IMR-90 (cell line): ENCODE measurements at regions not wholly inside any gene's neighbourhood (a gene's known extent, or its start where the extent isn't known, plus 50 kb on each side); places are given as distances from the start of the nearest gene placed in this dataset.

ENCODE experiments used
- ATAC-seq: fragments of 200-7000 bp; cut with Tn5 transposase; 2 replicates; pipeline ENCODE4 v1.9.1; 2020; ENCODE audit warnings: low read depth, mild to moderate bottlenecking, moderate library complexity
- BruUV-seq: library from RNA; stranded (reverse); fragments of 400-500 nt; replicated peaks from 2 replicates; lab custom pipeline; 2021; lab: Mats Ljungman, UMichigan
- CTCF ChIA-PET: fragments of 300-600 bp; formaldehyde crosslinking; extraction: SDS; loops from one replicate; lab custom pipeline; 2021; ENCODE audit warnings: antibody characterized with exemption; lab: Yijun Ruan, JAX
- POLR2A ChIA-PET: fragments of 300-600 bp; sonication (Branson Sonifier 250); formaldehyde crosslinking; loops from one replicate; lab custom pipeline; 2022; ENCODE audit warnings: antibody characterized with exemption; ENCODE audit not compliant: unreplicated experiment; lab: Charles Lee
- DNase-seq: peaks from one replicate; pipeline ENCODE4 v3.0.0; 2013
- H2AFZ ChIP-seq: replicated peaks from 2 replicates; pipeline ENCODE3; 2013; ENCODE audit warnings: low read length, mild to moderate bottlenecking; ENCODE audit not compliant: poor library complexity
- H2AK5ac ChIP-seq: 2 replicates; pipeline ENCODE4 v1.6.1; 2013; ENCODE audit warnings: low read depth, low read length, inconsistent platforms
- H2AK9ac ChIP-seq: replicated peaks from 2 replicates; pipeline ENCODE3; 2013; ENCODE audit warnings: mild to moderate bottlenecking, low read depth, low read length, moderate library complexity; ENCODE audit not compliant: poor library complexity
- H2BK120ac ChIP-seq: 2 replicates; pipeline ENCODE4 v1.6.1; 2013; ENCODE audit warnings: low read depth, low read length, inconsistent platforms
- H2BK15ac ChIP-seq: 3 replicates; pipeline ENCODE4 v1.6.1; 2013; ENCODE audit warnings: low read depth, low read length, inconsistent platforms
- H2BK20ac ChIP-seq: 2 replicates; pipeline ENCODE4 v1.6.1; 2013; ENCODE audit warnings: low read depth, mild to moderate bottlenecking, inconsistent platforms, low read length, moderate library complexity
- H2BK5ac ChIP-seq: 2 replicates; pipeline ENCODE4 v1.6.1; 2013; ENCODE audit warnings: mild to moderate bottlenecking, low read depth, low read length, inconsistent platforms; ENCODE audit not compliant: poor library complexity, severe bottlenecking
- H3K14ac ChIP-seq: replicated peaks from 2 replicates; pipeline ENCODE4 v1.6.1; 2013; ENCODE audit warnings: low read depth, low read length, inconsistent platforms
- H3K18ac ChIP-seq: 2 replicates; pipeline ENCODE4 v1.6.1; 2013; ENCODE audit warnings: low read depth, low read length, control low read depth
- H3K23ac ChIP-seq: 2 replicates; pipeline ENCODE4 v1.6.1; 2013; ENCODE audit warnings: low read depth, low read length, inconsistent platforms
- H3K27ac ChIP-seq: 2 replicates; pipeline ENCODE4 v1.5.1; 2013; ENCODE audit warnings: mild to moderate bottlenecking, control low read depth, low read length; ENCODE audit not compliant: insufficient read depth
- H3K27me3 ChIP-seq: 2 replicates; pipeline ENCODE4 v1.6.1; 2013; ENCODE audit warnings: low read length; ENCODE audit not compliant: control insufficient read depth, insufficient read depth
- H3K36me3 ChIP-seq: 2 replicates; pipeline ENCODE4 v1.6.1; 2013; ENCODE audit warnings: low read length, mixed read lengths; ENCODE audit not compliant: control insufficient read depth, insufficient read depth
- H3K4ac ChIP-seq: 2 replicates; pipeline ENCODE4 v1.6.1; 2013; ENCODE audit warnings: low read depth, low read length, inconsistent platforms
- H3K4me1 ChIP-seq: 2 replicates; pipeline ENCODE4 v1.6.1; 2013; ENCODE audit warnings: low read length, mixed read lengths; ENCODE audit not compliant: control insufficient read depth, insufficient read depth
- H3K4me2 ChIP-seq: 2 replicates; pipeline ENCODE4 v1.6.1; 2013; ENCODE audit warnings: low read depth, mild to moderate bottlenecking, control low read depth, low read length, moderate library complexity
- H3K4me3 ChIP-seq: 2 replicates; pipeline ENCODE4 v1.5.1; 2013; ENCODE audit warnings: low read depth, mild to moderate bottlenecking, control low read depth, low read length, moderate library complexity; ENCODE audit not compliant: insufficient read depth
- H3K56ac ChIP-seq: 2 replicates; pipeline ENCODE4 v1.6.1; 2013; ENCODE audit warnings: low read length, inconsistent platforms; ENCODE audit not compliant: insufficient read depth; ENCODE audit errors: extremely low read depth
- H3K79me1 ChIP-seq, 2 experiments: 2 replicates each; pipeline ENCODE4 v1.6.1; 2013; ENCODE audit warnings: low read length in 2 of 2, inconsistent platforms in 1 of 2, low read depth in 1 of 2
- H3K9ac ChIP-seq: 2 replicates; pipeline ENCODE4 v1.6.1; 2013; ENCODE audit warnings: low read depth, low read length, control low read depth
- H3K9me1 ChIP-seq: 2 replicates; pipeline ENCODE4 v1.6.1; 2013; ENCODE audit warnings: low read length, inconsistent platforms; ENCODE audit not compliant: insufficient read depth
- H3K9me3 ChIP-seq: 2 replicates; pipeline ENCODE4 v1.6.1; 2013; ENCODE audit warnings: low read length; ENCODE audit not compliant: control insufficient read depth, insufficient read depth
- H4K20me1 ChIP-seq: 2 replicates; pipeline ENCODE4 v1.6.1; 2013; ENCODE audit warnings: low read length, inconsistent platforms; ENCODE audit not compliant: insufficient read depth
- H4K5ac ChIP-seq: 2 replicates; pipeline ENCODE4 v1.6.1; 2013; ENCODE audit warnings: mild to moderate bottlenecking, low read depth, low read length, control low read depth
- H4K8ac ChIP-seq, 2 experiments: 2 replicates each; pipeline ENCODE4 v1.6.1; 2013; ENCODE audit warnings: low read depth in 2 of 2, low read length in 2 of 2, control low read depth in 1 of 2, inconsistent platforms in 1 of 2
- H4K91ac ChIP-seq: 2 replicates; pipeline ENCODE4 v1.6.1; 2013; ENCODE audit warnings: low read depth, low read length, inconsistent platforms; ENCODE audit not compliant: insufficient read depth
- BHLHE40 ChIP-seq: fragments of 150-350 bp; IDR thresholded peaks from 2 replicates; pipeline ENCODE4 v1.6.1; 2016; ENCODE audit warnings: mild to moderate bottlenecking, low read depth, low read length
- CHD1 ChIP-seq: IDR thresholded peaks from 2 replicates; pipeline ENCODE4 v1.6.1; 2012; ENCODE audit warnings: low read depth, low read length, improper control_type of control experiment
- MAZ ChIP-seq: IDR thresholded peaks from 2 replicates; pipeline ENCODE4 v1.6.1; 2012; ENCODE audit warnings: low read depth, mild to moderate bottlenecking, low read length, improper control_type of control experiment, moderate library complexity, borderline replicate concordance
- MXI1 ChIP-seq: IDR thresholded peaks from 2 replicates; pipeline ENCODE4 v1.6.1; 2012; ENCODE audit warnings: low read depth, mild to moderate bottlenecking, low read length, moderate library complexity, borderline replicate concordance
- SMC3 ChIP-seq: fragments of 150-350 bp; IDR thresholded peaks from 2 replicates; pipeline ENCODE4 v1.6.1; 2016; ENCODE audit warnings: low read depth, mild to moderate bottlenecking, antibody characterized with exemption, low read length, moderate library complexity
- WGBS, 2 experiments: methylation state at CpG; one replicate each; pipeline versions ENCODE4 v1.1.5 to v1.1.7; 2013; ENCODE audit warnings: missing lambda C conversion rate in 2 of 2; ENCODE audit not compliant: insufficient read length in 1 of 2; ENCODE audit errors: extremely low coverage in 2 of 2; 5-methylcytosine and 5-hydroxymethylcytosine counted together
- dilution Hi-C: fragments of 300-500 bp; cut with HindIII; formaldehyde crosslinking; loops from one replicate; pipeline ENCODE4 v1.14.3; 2018; ENCODE audit warnings: low sequenced_read_pairs; ENCODE audit not compliant: unreplicated experiment
- in situ Hi-C: fragments of 300-500 bp; cut with MboI; formaldehyde crosslinking; loops from 3 replicates; pipeline ENCODE4 v1.14.3; 2019; ENCODE audit warnings: low sequenced_read_pairs, inconsistent platforms, mixed read lengths
- intact Hi-C: fragments of 100-400 bp; cut with micrococcal nuclease; formaldehyde crosslinking; loops from 2 replicates; pipeline ENCODE4 v1.10.0; 2022
- TF ChIP-seq, protein P1 (sequence below): conservative IDR thresholded peaks from 2 replicates; pipeline ENCODE4 v1.5.1; 2012; ENCODE audit warnings: mild to moderate bottlenecking, low read depth, low read length, improper control_type of control experiment

DNA sequence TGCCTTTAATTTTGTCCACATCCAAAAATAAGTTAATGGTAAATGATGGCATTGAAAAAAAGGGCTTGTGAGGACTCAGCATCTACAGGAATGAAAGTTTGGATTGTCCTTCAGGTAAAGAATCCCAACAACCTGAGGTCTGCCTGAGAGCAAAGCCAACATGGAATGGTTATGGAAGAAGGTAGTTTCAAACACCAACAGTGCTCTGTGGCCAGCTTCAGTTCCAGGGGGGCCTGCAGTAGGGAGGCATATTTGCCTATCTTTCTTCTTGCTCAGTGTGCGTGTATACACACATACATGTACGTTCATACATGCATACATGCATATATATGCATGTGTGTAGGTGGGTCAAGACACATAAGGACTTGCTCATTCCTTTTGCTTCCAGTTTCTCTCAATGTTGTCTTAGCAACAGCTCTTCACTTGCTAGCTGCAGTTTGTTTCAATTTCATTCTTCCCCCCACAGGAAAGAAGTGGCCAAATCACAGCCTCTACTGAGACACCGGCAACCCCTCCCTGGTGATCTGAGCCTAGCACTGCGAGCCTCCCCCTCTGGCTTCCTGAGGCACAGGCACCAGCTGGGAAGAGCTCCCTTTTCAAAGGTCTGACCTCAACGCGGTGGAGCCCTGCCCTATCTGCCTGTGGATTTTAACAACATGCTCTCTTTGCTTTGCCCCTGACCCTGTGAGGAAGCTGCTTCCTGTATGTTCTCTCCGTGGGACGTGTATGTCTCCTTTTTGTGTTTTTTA is 146.2 kb downstream of the KLF13 start:
- Histone ChIP-seq H3K4me2 (peak overlapping the region; percentile 47), H3K18ac (peak overlapping the region; percentile 61), H4K5ac (peak overlapping the region; percentile 16; the same call in 1 of the 2 replicates), H3K9me3 (no peaks in the 10 kb centered on the region), H2BK15ac (peak overlapping the region; percentile 89; the same call in 2 of the 3 replicates), H3K4ac (peak overlapping the region; percentile 75), H2BK5ac (peak overlapping the region; percentile 25), H2BK20ac (peak overlapping the region; percentile 79), H3K27me3 (no peaks in the 10 kb centered on the region), H2AK9ac (no peak overlapping the region), H2BK120ac (peak overlapping the region; percentile 75), H3K23ac (peak overlapping the region; percentile 55; the same call in 1 of the 2 replicates), H4K20me1 (peaks cover 4% of the 10 kb centered on the region; the same call in 1 of the 2 replicates), H3K14ac (peak overlapping the region; percentile 31), H3K9ac (0 out of 2 replicates have a peak overlapping the region, but pooled peaks have one; percentile 7), H3K4me1 (peaks cover 14% of the 10 kb centered on the region), H3K79me1 (no peaks in the 10 kb centered on the region), H3K36me3 (no peaks in the 10 kb centered on the region), H4K8ac (peak overlapping the region; percentile 71 to 82), H3K27ac (peak overlapping the region; percentile 39), H3K9me1 (peaks cover 19% of the 10 kb centered on the region), H2AFZ (peak overlapping the region; percentile 78), H2AK5ac (peak overlapping the region; percentile 79), H3K4me3 (no peak overlapping the region), H4K91ac (peak overlapping the region; percentile 90), H3K56ac (no peak overlapping the region)
- dilution Hi-C loops (no loop called here), intact Hi-C loops (loop anchor here (5.0 kb wide), 2 partner anchors 106 to 146 kb away; partner anchors contain the start of gene KLF13), in situ Hi-C loops (no loop called here)
- BruUV-seq = no TSS peak
- peak; percentile 43 for ATAC-seq
- ChIA-PET POLR2A (no interaction called here), CTCF (interaction anchor here (0.5 to 2.5 kb wide), 4 partner anchors 9 to 37 kb away, joined by 6 to 13 read pairs (median 6); no protein-coding TSS in a partner anchor)
- 8% methylated on average over 2 of the region's 8 CpGs; no CpG with 5 or more reads in 1 of the 2 experiments for WGBS, 2 experiments
- no peak for TF ChIP-seq CHD1
- TF ChIP-seq MXI1 = no peak
- TF ChIP-seq BHLHE40 = no peak
- TF ChIP-seq SMC3 = no peak
- TF ChIP-seq MAZ = no peak
- TF ChIP-seq, protein P1, sequence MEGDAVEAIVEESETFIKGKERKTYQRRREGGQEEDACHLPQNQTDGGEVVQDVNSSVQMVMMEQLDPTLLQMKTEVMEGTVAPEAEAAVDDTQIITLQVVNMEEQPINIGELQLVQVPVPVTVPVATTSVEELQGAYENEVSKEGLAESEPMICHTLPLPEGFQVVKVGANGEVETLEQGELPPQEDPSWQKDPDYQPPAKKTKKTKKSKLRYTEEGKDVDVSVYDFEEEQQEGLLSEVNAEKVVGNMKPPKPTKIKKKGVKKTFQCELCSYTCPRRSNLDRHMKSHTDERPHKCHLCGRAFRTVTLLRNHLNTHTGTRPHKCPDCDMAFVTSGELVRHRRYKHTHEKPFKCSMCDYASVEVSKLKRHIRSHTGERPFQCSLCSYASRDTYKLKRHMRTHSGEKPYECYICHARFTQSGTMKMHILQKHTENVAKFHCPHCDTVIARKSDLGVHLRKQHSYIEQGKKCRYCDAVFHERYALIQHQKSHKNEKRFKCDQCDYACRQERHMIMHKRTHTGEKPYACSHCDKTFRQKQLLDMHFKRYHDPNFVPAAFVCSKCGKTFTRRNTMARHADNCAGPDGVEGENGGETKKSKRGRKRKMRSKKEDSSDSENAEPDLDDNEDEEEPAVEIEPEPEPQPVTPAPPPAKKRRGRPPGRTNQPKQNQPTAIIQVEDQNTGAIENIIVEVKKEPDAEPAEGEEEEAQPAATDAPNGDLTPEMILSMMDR = no peak
- peak; percentile 64 for DNase-seq
